GM19023 (cell line): ENCODE measurements at regions not wholly inside any gene's neighbourhood (a gene's known extent, or its start where the extent isn't known, plus 50 kb on each side); places are given as distances from the start of the nearest gene placed in this dataset.

ENCODE experiments used
- ATAC-seq: cut with Tn5 transposase; IDR thresholded peaks from one replicate; pipeline ENCODE4 v1.9.1; 2021; ENCODE audit warnings: mild to moderate bottlenecking, moderate library complexity; ENCODE audit not compliant: unreplicated experiment

DNA sequence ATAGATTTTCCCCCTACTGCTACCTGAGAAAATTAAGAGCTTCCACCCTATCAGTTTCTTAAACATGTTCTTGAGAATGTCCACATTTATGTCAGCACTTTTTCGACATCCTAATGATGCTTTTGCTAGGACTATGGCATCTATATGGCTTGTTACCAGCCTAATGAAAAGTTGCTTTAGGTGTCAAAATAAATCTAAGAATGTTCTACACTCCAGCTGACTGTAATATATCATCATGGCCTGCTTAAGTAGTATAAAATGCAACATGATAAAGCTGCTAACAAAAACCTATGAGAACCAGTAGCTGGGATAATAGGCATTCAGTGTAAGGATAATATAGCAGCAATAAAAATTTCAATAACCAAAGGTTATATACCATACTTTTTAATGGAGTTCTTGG lies 1983.5 kb upstream of the CELF4 start:
- ATAC-seq: no peak

DNA sequence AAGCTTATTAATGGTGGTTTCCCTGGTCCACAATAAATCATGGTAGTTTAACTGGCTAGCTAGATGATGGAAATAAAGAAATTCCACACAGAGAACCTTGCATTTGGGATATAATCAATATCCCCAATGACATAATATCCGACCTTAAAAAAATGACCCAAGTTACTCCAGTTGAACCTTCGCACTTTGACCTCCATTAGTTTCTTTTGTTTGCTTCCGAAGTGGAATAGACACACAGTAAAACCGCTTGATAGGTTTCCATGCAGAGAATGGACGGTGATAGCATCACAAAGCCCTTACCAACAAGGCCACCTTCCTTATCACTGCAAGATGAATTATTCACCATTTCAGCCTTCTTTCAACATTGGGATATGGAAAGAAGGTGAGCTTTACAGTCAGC lies 1966.1 kb upstream of the CELF4 start:
- no peak for ATAC-seq

DNA sequence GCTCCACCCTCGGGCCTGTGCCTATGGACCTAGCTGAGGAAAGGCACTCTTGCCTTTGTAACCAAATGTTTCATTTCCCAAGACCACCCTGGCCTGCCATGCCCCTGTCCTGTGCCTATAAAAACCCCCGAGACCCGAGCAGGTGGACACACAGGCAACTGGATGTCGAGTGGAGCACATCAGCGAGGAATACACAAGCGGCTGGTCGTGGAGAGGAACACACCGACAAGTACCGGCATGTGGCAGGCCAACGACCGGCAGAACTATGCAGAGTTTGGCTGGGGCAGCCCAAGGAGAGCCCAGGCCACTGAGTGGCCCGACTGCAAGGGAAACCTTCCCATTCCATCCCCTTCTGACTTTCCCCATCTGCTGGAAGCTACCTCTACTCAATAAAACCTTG lies 1963.8 kb upstream of the CELF4 start:
- no peak for ATAC-seq

DNA sequence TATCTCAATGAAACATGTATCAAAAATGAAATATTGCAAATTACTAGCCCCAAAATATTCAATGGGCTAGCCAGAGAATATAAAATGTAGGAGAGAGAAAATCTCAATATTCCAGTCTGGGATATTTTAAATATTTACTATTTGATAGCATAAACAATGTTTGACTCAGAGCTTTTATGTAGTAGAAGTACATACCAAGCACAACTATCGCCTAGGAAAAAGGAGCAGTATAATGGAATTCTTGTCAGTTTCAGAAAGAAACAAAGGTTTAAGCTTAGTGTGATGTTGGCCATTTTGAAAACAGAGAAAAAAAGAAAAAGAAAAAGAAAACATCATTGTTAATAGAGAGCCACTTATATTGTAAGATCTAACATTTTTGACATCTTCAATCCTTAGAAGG lies 1961.9 kb upstream of the CELF4 start:
- no peak for ATAC-seq

DNA sequence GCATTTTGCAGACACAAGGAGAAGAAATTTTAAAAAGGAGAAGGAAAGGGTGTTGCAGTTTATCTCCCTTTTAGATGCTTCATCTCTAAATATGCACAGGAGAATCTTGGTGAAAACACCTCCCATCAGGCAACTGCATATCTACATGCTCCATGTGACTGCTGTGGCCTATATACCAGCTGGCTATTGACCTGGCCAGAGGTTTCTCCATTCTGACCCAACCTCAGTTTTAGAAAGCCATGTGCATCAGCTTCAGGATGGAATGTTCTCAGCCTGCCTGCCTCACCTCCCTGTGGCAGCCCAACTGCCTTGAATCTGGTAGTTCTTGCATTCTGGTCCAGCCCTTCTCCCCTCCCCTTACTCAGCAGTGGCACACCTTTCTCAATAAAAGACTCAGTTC lies 1958.8 kb upstream of the CELF4 start:
- no peak for ATAC-seq

DNA sequence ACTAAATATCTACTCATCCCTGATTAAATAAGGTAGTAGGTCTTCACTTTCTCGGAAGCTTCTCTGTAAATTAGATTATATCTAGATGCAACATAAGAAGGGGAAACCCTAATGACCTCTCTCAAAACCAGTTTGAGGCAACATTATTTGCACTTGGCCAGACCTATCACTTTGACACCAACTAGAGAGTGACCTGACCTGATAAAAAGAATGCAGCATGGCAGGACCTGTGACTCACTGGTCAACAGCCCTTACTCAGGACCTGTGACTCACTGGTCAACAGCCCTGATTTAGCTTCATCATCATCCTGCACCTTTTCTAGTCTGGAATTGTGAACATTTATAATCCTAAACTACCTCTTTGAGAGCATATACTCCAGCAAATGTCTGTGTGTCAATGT lies 1957.7 kb upstream of the CELF4 start:
- no peak for ATAC-seq

DNA sequence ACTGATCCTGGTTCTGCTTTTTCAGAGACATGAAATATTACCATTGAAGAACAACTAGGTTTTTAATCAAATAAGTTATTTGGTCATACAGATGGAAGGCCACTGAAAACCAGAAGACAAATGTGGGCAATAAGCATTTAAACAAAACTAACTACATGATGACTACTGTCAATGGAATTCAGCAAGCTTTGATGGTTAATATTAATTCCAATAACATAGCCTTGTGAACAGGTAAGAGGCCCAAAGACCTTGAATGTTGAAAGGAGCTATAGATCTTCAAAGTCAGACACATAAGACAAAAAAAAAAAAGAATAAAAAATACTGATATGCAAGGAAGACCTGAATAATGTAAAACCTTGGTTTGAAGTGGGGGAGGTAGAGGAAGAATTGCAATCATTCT lies 1955.6 kb upstream of the CELF4 start:
- no peak for ATAC-seq

DNA sequence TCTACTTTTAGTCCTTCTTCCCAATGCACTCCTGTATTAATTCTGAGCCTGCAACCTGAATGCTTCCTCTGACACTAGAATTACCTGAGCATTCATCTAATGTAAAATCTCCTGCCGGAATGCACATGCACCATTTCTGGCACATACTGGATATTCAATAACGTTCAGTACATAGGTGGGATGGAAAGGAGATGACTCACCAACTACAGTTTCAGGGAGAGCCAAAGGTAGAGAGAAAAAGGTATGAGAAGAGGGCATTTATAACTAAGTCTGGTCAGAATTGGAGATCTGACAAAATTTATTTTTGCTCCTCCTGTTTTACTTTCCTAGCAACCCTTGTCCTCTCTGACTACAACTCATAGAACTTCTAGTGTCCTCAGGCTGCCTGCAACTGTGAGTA lies 1954.1 kb upstream of the CELF4 start:
- no peak for ATAC-seq

DNA sequence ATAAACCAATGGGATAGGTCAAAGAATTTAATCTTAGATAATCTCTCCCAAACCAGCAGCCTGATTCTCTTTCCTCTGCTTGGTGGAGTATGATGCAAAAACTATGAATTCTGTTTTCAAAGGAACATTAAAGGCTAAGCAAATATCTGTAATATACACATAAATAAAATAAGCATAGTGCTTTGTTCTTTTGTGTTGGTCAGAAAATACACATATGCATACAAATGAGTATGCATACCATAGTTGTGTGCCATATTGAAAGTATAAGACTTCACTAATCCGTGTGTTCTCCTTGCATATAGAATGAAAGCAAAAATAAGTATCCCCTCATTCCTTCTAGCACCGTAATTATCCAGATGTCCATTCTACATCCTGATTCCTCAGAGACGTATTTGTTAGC lies 1949.7 kb upstream of the CELF4 start:
- ATAC-seq: no peak

DNA sequence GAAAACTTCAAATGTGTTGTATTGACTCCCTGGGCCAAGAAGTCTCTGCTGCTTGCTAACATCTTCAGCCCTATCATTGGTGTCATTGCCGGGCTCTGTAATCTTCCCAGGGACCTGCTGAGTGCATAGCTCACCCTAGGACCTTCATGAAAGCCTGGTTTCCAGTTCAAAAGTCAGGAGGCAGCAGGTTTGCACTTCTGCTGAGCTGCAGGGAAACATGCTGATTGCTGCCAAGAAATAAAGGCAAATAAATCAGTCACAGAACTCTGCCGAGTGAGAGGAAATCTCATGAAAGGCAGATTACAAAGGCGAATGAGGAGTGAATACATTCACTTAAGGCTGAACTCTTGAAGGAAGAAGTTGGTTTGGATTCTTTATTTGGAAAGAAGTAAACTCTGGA lies 1947.6 kb upstream of the CELF4 start:
- ATAC-seq: no peak

DNA sequence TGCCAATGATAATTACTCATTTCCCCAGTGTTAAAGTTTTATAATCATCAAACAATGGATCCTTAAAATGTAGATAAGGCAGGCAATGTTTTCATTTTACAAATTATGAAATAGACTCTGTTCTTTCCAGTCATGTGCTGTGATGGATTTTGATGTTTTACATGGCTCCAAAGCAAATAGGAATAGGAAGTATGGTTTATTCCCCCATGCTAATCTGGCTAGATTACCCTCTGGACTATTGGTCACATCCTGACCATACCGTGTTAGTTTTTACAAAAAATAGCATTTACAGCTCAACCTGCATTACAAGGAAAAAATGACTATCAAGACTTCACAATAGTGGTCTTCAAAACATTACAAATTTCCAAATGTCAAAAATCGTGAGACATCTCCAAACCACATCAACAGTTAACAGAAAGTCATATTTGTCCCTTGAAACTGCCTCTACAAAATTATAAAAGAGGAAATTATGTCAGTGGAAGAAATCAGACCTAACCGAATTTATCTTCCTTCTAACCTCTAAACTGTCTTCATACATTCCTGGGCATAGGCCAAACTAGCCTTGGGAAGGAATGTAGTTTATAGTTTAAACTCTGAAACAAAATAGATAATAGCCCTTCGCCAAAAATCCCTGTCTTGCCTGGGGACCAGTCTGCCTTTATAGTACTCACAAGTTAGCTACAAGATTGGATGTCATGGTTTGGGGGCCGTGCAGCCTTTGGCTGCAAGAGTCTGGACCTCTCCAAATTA lies 1941.2 kb upstream of the CELF4 start:
- no peak for ATAC-seq

DNA sequence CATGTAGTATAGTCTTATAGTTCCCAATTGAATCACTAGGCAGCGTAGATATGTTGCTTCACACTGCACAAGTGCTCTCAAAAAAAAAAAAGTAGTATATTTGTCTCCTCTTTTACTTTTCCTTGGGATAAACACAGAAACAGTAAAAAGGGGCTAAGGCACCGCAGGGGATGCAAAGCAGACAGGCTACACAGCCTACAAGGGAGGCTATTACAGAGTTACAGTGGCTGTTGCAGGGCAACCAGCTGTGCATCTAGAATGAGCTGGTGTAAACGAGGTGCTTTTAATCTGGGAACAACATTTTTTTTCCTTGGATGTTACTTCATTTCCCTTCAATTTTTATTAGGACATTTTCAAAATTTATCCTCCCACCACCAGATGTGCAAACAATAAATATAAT lies 1934.7 kb upstream of the CELF4 start:
- no peak for ATAC-seq

DNA sequence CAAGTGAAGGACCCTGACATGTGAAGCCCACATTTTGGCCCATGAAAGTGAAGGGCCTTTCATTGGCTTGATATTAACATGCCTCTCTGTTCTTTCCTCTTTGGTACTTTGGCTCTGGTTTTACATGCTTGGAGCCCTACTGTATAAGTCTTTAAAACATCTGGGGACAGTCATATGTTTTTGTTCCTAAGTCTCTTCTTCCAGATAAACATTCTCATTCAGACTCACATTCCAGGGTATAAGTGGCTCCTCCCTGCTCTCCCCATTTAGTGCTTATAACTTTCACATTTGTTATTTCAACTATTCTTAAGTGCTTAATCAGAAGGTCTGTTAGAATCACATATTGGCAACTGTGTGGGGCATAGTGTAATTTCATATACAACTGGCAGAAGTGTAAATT lies 1932.2 kb upstream of the CELF4 start:
- no peak for ATAC-seq

DNA sequence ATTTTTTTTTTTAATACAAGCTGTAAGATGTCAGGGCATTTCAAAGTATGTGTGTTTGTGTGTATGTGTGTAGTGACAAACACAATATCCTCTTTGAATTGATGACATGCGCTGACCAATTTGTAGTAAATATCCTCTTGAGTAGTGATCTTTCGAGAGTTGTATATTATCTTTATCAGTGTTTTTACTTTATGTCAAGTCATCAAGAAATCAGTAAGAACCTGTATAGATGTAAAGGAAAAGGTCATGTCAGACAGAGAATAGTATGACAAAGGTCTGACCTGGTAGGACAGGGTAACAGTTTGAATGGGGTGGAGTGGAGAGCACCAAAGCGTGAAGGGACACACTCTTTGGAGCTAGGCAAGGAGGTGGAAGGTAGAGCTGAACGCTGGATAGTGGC lies 1931.4 kb upstream of the CELF4 start:
- ATAC-seq: no peak

DNA sequence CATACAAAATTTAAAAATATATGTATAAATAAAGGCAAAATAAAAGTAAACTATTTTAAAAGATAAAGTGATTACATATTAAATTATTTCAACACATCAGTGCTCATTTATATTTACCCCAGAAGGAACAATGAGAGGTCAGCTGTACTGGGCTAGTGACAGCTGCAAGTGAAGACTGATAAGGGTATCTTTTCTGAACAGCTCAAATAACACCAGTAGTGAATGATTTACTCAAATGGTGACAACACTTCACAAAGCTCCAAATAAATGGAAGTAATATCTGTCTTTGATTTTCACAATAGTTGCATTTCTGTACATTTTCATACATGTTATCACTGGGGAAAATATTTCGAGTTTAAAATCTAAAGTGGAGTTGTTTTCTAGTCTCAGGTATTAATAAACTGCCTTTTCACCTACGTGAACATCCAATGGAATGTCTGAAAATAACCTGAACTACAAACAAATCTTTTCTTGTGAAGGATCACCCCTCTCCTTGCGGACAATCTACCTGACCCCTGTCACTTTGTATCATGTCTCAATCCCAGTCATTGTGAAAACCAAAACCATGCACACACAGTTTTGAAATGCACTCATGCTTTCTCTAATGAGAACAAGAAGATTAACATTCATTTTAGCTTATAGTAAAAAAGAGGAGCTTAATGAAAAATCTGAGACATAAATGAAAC lies 1928.8 kb upstream of the CELF4 start:
- no peak for ATAC-seq

DNA sequence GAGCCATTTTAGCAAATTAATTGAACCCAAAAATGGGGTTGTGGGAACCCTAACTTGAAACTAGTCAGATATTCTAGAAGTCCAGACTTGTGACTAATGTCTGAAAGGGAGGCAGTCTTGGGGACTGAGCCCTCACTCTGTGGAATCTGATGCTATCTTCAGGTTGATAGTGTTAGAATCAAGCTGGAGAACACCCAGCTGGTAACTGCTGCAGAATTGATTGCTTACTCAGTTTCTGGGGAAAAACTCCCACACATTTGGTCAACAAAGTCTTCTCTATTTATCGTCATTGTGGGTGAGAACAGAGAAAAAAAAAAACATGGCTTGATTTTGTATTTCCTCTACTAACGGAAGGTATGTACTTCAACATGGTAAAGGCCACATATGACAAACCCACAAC lies 1925.8 kb upstream of the CELF4 start:
- no peak for ATAC-seq

DNA sequence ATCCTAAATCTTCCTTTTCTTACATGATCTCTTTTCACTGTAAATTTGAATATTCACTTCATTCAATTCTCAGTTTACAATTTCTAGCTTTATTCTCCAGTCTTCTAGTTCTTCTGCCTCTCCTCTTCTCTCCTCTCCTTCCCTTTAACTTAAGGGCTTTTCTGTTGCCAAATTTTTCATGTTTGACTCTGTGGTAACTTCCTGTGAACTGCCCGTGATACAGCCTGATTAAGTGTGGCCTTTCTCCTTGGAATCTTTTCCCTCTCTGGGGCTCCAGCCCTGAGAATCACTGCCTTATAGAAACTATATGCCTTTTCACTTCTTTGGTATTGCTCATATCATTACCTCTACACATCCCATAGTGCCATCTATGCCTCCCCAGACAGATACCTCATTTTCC lies 1923.8 kb upstream of the CELF4 start:
- no peak for ATAC-seq

DNA sequence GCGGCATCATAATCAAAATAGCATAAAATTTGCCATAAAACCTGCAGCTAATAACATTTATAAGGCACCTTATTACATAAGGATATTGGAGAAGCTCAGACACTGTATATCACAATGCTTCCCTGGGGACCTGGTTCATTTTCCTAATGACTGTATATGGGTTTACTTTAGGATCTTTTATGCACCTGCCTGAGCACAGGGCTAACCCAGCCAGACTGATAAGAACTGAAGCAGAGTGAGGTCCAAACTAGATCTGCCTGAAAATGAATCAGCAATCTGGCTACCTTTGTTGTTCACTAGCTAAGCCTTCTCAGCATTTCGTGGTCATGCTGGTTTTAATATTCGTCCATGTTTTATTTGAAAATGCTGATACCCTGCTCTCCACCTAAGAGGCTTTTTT lies 1922.3 kb upstream of the CELF4 start:
- no peak for ATAC-seq

DNA sequence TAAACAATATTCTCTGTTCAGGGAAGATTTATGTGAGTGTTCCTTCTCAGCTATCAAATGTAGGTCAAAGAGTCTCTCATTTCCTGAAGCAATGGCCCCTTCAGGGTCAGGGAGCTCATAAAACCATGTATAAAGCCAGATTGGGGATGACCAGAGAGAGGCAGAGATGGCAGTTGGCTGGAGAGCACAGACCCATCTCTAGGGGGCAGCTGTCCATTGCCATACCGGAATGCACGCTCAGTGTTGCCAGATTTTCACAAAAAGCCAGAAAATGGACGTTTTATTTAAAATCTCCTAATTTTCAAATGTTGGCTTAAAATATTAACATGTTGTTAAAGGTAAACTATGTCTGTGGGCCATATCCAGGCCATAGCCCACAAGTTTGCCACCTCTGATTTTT lies 1920.7 kb upstream of the CELF4 start:
- no peak for ATAC-seq

DNA sequence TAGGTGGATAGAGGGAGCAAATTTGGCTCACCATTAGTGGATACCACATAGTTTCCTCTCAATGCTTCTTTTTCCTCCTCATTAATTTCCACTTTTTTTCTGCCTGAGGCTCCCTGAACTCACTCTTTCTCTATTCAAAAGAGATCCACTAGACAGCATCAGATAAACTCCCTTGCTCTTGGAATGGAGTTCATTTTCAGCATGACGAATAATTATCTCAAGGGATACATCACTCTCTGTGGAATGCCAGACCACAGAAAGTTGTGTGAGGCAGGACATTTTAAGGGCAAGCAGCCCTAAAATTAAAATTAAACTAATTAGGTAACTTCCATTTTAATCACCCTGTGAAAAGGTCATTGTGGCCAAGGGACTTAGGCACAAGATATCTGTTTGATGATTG lies 1920.1 kb upstream of the CELF4 start:
- no peak for ATAC-seq

DNA sequence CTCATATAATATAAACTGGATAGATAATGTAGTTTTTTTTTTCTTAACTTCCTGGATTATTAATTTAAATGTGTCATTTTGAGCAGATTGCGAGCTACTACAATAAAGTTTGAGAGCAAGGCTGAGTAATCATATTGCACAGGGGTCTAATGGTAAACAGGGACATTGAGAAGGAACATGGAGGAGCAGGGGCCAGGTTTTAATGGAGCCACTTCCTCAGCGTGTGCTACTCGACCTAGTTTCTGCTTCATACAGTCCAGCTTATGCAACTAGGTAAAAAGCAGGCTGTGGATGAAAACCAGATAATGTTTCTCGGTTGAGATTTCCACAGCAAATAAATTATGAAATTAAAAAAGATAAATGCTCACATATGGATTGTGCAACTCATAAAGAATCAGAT lies 1915.7 kb upstream of the CELF4 start:
- no peak for ATAC-seq

DNA sequence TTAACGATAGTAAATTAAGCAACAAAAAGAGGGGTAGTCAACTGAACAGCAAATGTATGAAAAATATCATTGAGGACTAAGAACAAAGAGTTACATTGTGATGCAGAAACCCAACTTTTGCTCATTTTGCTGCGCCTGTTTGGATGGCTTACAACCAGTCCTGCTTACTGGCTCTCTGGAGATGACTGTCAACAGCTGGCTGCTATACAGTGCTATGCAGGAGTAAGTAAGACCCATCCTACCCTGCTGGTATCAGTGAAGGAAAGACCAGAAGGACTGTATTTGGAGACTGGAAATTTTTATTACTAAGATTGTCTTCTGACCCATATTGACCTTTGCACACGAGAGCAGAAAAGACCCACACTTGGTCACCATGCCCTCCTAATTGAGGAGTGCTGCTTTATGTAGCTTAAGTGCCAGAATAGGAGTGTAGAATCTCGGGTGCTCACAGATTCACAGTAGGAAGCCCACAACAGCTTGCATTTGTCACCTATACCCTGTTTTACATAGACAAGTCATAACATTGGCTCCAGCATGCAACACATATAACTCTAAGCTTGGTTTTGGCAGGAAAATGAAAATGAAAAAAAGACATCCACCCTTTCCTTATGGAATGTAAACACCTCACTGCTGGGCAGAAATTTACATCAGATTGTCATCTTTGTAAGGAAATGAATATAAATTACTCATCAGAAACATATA lies 1915.0 kb upstream of the CELF4 start:
- ATAC-seq: no peak
